GM19397 (cell line): ENCODE measurements at regions not wholly inside any gene's neighbourhood (a gene's known extent, or its start where the extent isn't known, plus 50 kb on each side); places are given as distances from the start of the nearest gene placed in this dataset.

Source experiments
- ATAC-seq: cut with Tn5 transposase; IDR thresholded peaks from one replicate; pipeline ENCODE4 v1.9.1; 2021; ENCODE audit warnings: mild to moderate bottlenecking, moderate library complexity; ENCODE audit not compliant: unreplicated experiment

- no peak for ATAC-seq
These were observed 51.8 kb upstream of the RIPOR2 start for GRCh38 chr6:24987446-24988115.

GRCh38 chr6:24988562-24988961 is 52.8 kb upstream of the RIPOR2 start:
- ATAC-seq = no peak

GRCh38 chr6:24990236-24990845 is 54.6 kb upstream of the RIPOR2 start:
- no peak for ATAC-seq

GRCh38 chr6:24990944-24991809 is 55.4 kb upstream of the RIPOR2 start:
- ATAC-seq = no peak

DNA sequence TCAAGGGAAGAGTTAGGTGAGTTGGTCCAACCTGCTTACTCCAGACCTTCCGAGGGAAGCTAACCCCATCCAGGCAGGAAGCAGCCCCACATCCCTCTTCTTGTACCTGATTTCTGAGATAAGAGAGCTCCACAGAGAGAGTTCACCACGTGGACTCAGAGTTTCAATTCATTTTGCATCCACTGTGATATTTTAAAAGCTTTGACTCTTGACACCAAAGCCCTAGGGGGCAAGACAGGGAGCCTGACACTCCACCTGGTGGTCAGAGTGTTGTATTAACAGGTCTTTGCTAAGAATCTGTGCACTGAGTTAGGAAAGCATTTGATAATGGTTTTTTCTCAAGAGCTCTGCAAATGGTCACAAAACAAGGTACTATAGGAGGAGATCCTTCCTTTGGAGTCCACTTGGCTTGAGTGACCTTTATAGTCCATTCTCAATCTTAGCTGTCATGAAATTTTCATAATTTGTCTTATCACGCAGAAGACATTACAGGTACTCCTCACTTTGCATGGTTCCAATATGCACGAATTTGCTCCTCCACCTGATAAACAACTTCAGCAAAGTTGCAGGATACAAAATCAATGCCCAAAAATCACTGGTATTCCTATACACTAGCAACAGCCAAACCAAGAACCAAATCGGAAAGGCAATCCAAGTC is 56.2 kb upstream of the RIPOR2 start:
- ATAC-seq = peak; percentile 84

GRCh38 chr6:24994812-24995211 is 59.1 kb upstream of the RIPOR2 start:
- no peak for ATAC-seq

DNA sequence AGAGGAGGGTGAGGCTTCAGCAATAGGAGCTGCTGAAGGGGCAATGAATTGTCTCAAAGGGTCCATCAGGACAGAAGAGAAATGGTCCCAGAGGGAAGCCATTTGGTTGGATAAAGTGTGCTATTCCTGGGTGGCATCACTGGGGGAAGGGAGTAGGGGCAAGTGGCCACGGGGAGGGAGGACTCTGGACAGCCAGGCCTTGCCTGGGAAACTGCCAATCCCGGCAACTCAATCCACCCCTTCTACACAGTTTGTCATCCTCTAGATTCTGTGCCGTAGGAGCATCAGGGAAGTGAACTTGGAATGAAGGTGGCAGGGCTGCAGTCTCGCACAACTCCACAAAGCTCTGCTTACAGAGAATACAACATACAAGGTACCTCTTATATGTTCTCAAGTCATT is 59.5 kb upstream of the RIPOR2 start:
- no peak for ATAC-seq

- ATAC-seq = no peak
These were observed 60.6 kb upstream of the RIPOR2 start for GRCh38 chr6:24996269-24996836.

- ATAC-seq = no peak
These were observed 61.5 kb upstream of the RIPOR2 start for GRCh38 chr6:24997231-24997630.

DNA sequence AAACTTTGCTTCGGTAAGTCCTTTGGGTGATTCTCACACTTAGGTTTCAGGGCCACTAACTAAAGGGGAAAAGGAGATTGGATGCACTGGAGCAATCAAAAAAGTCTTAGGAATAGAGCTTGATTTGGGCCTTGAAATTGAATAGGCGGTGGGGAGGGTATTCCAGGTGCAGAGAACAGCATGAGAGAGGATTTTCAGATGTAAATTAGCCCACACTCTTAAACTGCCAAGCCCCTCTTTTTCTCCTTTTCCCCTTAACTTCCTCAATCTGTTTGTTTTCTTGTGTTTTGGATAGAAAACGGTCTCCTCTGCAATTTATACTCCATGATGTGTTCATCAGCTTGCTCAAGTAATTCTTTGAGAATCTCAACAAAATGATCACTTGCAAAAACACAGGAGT is 62.1 kb upstream of the RIPOR2 start:
- no peak for ATAC-seq

- ATAC-seq = no peak
These were observed 66.7 kb upstream of the RIPOR2 start for GRCh38 chr6:25002326-25003091.

GRCh38 chr6:25004357-25004756 is 68.6 kb upstream of the RIPOR2 start:
- no peak for ATAC-seq

DNA sequence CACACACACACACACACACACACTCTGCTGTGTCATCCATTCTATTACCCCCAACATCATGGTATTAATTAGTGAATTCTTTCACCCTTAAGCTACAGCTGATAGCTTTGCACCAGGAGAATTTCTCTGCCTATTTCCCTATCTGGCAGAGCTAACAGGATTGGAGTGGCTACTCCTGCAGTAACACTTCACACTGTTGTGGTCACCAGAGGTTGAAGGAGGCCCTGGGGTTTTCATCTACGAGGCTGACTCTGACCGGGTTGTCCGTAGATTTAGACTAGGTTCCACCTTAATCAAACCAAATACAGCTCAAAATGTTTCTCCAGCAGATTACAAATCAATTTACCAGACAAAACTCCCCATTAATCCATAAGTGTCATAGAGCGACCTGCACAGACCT is 69.2 kb upstream of the RIPOR2 start:
- no peak for ATAC-seq

DNA sequence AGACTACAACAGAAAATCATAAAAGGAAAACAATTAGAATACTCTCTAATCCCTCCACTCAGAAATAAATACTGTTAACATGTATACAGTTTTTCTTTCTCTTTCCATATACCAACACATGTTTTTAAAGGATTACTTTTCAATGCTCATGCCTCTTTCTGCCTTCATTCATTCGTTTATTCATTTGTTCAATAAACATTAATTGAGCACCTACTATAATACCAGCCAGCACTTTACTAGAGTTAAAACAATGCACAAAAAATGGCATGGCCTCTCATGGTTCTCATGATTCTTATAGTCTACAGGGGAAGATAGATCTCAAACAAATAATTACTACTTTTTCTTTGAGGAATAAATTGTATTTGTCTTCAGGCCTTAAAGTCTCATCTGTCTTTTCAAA is 70.3 kb upstream of the RIPOR2 start:
- no peak for ATAC-seq

DNA sequence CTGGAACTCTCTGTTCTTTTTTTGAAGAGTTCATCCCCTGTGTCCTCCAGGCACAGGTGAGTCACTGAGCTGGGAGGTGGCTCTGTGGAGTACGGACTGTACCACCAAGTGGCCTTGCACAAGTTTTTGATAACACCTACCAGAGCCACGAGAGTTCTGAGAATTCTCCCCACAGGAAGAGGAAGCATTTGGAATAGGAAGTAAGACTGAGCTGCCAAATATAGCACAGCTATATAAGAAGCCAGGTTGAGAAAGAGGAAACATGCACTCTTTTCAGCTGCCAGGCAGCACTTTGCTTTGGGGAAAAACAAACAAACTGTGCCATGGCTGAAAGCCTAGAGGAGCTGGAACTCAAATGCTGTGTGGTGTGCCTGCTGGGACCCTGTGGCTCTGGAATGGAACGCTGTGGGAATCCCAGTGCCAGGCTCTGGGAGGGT is 70.8 kb upstream of the RIPOR2 start:
- no peak for ATAC-seq

GRCh38 chr6:25007269-25007699 is 71.5 kb upstream of the RIPOR2 start:
- ATAC-seq = no peak

- no peak for ATAC-seq
These were observed 73.1 kb upstream of the RIPOR2 start for GRCh38 chr6:25008707-25009392.

- ATAC-seq = no peak
These were observed 73.6 kb upstream of the RIPOR2 start for GRCh38 chr6:25009393-25009710.

GRCh38 chr6:25010176-25010575 is 74.4 kb upstream of the RIPOR2 start:
- no peak for ATAC-seq
